Thyroid gland (tissue), 4 donors: ENCODE measurements at regions not wholly inside any gene's neighbourhood (a gene's known extent, or its start where the extent isn't known, plus 50 kb on each side); places are given as distances from the start of the nearest gene placed in this dataset.

Source experiments
- DNase-seq, 2 donors: peaks; one replicate each; pipeline ENCODE4 v3.0.0-alpha.2; 2019
- H3K27ac ChIP-seq, 3 donors: fragments of 200-600 bp; sonication (generic); 1 replicate in 2 of 3; 2 replicates in 1 of 3; pipeline ENCODE4 v1.5.1; 2016 to 2019; ENCODE audit warnings: mild to moderate bottlenecking in 1 of 3, moderate library complexity in 1 of 3
- H3K27me3 ChIP-seq: fragments of 200-600 bp; sonication (generic); one replicate; pipeline ENCODE4 v1.5.1; 2019
- H3K36me3 ChIP-seq, 2 donors: fragments of 200-600 bp; sonication (generic); one replicate each; pipeline ENCODE4 v1.5.1; 2016 to 2019
- H3K4me1 ChIP-seq, 2 donors: fragments of 200-600 bp; sonication (generic); one replicate each; pipeline ENCODE4 v1.5.1; 2017 to 2019
- H3K4me3 ChIP-seq, 3 donors: fragments of 200-600 bp; sonication (generic); replicated peaks in 1 of 3; 1 replicate in 2 of 3; 2 replicates in 1 of 3; pipeline ENCODE4 v1.5.1; 2016; ENCODE audit warnings: mild to moderate bottlenecking in 1 of 3
- H3K9me3 ChIP-seq: fragments of 200-600 bp; sonication (generic); one replicate; pipeline ENCODE4 v1.5.1; 2017
- POLR2A ChIP-seq, 2 donors: fragments of 450-650 bp; IDR thresholded peaks; one replicate each; pipeline ENCODE4 v1.6.1; 2017; ENCODE audit warnings: antibody characterized with exemption in 2 of 2, mild to moderate bottlenecking in 2 of 2, moderate library complexity in 1 of 2
- WGBS, 2 donors: methylation state at CpG; one replicate each; pipeline ENCODE4 v1.1.5; 2017; 5-methylcytosine and 5-hydroxymethylcytosine counted together
- intact Hi-C: fragments of 100-400 bp; cut with DNase I; formaldehyde crosslinking; loops from one replicate; pipeline ENCODE4 v1.15.1; 2023
- TF ChIP-seq, protein P1 (sequence below), 6 experiments: fragments of 200-600 bp in 3 of 6; fragments of 450-650 bp in 3 of 6; sonication (generic) in 3 of 6; IDR thresholded peaks; one replicate each; pipeline ENCODE4 v1.5.1; 2016 to 2019; ENCODE audit warnings: antibody characterized with exemption in 6 of 6, mild to moderate bottlenecking in 2 of 6, inconsistent platforms in 1 of 6, moderate library complexity in 1 of 6

DNA sequence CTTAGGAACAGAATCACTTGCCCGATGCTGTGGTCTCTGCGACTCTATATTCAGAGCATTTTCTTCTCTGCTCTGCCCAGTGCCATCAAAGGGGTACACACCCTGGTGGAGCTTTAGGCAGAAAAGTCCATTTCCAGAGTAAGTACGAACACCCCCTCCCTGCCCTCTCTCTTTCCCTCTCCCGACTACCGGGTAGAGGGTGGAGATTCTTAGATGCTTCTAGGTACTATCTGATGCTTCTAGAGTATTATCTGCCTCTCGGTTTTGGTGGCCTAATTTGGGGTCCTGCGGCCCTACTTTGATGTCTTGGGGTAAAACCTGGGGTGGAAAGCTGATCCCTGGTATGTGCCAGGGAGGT, 245.4 kb upstream of the SOX4 start:
- Histone ChIP-seq H3K4me3 (no peak overlapping the region), H3K27ac (no peak overlapping the region), H3K36me3 (no peaks in the 10 kb centered on the region), H3K27me3 (no peaks in the 10 kb centered on the region), H3K4me1 (peaks cover 19 to 20% of the 10 kb centered on the region in 2 donors), H3K9me3 (no peaks in the 10 kb centered on the region)
- 79 to 83% methylated on average over 7 of the region's 7 CpGs for WGBS, 2 donors
- TF ChIP-seq, protein P1, sequence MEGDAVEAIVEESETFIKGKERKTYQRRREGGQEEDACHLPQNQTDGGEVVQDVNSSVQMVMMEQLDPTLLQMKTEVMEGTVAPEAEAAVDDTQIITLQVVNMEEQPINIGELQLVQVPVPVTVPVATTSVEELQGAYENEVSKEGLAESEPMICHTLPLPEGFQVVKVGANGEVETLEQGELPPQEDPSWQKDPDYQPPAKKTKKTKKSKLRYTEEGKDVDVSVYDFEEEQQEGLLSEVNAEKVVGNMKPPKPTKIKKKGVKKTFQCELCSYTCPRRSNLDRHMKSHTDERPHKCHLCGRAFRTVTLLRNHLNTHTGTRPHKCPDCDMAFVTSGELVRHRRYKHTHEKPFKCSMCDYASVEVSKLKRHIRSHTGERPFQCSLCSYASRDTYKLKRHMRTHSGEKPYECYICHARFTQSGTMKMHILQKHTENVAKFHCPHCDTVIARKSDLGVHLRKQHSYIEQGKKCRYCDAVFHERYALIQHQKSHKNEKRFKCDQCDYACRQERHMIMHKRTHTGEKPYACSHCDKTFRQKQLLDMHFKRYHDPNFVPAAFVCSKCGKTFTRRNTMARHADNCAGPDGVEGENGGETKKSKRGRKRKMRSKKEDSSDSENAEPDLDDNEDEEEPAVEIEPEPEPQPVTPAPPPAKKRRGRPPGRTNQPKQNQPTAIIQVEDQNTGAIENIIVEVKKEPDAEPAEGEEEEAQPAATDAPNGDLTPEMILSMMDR (IDR thresholded peaks at IDR 0.05): no peak
- no peak for TF ChIP-seq POLR2A (IDR thresholded peaks at IDR 0.05)
- intact Hi-C loops: loop anchor here (10.0 kb wide), 1 partner anchor 237 kb away; no protein-coding TSS in a partner anchor
- DNase-seq: no peak

DNA sequence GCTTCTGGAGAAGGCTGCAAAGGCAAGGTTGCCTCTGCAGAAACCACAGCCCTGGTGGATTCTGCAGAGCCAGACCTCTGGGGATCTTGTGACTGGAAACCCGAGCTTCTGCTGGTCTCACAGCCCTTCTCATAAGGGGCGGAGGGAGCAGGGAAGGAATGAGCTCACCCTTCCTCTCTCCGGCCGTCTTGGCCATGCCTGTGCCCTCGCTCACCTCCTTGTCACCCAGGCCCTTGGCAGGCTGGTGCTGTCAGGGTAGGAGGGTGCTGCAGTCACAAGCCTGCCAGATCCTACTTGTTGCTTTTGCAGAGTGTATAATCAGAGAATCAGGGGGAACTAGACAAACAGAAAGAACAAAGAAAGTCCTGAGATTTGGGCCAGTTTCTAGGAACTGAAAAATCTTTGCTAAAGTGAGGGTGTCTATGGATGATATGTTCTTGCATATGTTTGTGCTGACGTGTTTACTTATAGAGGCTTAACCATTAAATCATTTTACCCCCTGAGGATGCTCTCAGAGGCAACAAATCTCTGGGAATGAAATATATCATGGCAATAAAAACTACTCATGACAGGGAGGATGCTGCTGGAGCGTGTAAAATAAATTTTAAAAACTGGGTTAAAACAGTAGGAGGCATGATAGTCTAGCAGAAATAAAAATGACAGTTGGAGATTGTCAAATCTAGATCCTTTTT, 244.9 kb upstream of the SOX4 start:
- no peak for TF ChIP-seq POLR2A (IDR thresholded peaks at IDR 0.05)
- TF ChIP-seq, protein P1 (IDR thresholded peaks at IDR 0.05): no peak
- H3K27ac ChIP-seq: no peak overlapping the region
- peaks cover 19 to 20% of the 10 kb centered on the region in 2 donors for H3K4me1 ChIP-seq
- 18 to 26% methylated on average over 5 to 7 of the region's 7 CpGs for WGBS, 2 donors
- H3K9me3 ChIP-seq: no peaks in the 10 kb centered on the region
- peak; percentile 91 for DNase-seq
- H3K36me3 ChIP-seq: no peaks in the 10 kb centered on the region
- no peak overlapping the region for H3K4me3 ChIP-seq
- intact Hi-C loops: loop anchor here (10.0 kb wide), 1 partner anchor 236 kb away; no protein-coding TSS in a partner anchor
- H3K27me3 ChIP-seq: no peaks in the 10 kb centered on the region

DNA sequence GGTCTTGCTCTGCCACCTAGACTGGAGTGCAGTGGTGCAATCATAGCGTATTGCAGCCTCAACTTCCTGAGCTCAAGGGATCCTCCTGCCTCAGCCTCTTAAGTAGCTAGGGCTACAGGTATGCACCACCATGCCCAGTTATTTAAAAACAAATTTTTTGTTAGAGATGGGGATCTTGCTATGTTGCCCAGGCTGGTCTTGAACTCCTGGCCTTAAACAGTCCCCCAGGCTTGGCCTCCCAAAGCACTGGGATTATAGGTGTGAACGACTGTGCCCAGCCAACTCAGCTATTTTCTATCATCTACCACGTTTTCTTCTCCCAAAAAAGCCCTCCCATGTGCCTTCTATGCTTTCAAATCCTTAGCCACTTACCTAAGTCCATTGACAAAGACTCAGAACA, 243.7 kb upstream of the SOX4 start:
- Histone ChIP-seq H3K4me1 (peaks cover 19 to 20% of the 10 kb centered on the region in 2 donors), H3K9me3 (no peaks in the 10 kb centered on the region), H3K36me3 (no peaks in the 10 kb centered on the region), H3K4me3 (no peak overlapping the region), H3K27me3 (no peaks in the 10 kb centered on the region), H3K27ac (no peak overlapping the region)
- WGBS, 2 donors: 84 to 100% methylated on average over 3 of the region's 3 CpGs
- TF ChIP-seq POLR2A (IDR thresholded peaks at IDR 0.05): no peak
- no peak for DNase-seq
- intact Hi-C loops: loop anchor here (10.0 kb wide), 1 partner anchor 235 kb away; no protein-coding TSS in a partner anchor

DNA sequence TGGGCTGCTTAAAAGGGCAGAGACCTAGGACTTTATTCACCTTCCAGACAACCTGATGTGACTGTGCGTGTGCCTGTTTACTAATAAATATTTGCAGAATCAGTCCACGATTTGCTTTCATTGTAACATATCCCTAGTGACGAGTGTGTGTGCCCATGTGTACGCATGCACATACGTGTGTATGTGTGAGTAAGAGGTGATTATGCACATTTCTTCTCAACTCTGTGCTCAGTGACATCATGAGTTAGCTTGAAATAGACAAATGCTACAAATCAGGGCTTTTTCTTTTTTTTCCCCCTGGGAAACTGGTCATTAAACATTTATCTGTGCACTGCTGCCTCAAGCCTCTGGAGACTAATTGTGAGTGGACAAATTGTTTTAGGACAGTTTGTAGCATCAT, 242.6 kb upstream of the SOX4 start:
- no peak for DNase-seq
- TF ChIP-seq POLR2A (IDR thresholded peaks at IDR 0.05): no peak
- TF ChIP-seq, protein P1 (IDR thresholded peaks at IDR 0.05): no peak
- intact Hi-C loops: no loop called here
- H3K27me3 ChIP-seq: no peaks in the 10 kb centered on the region
- no peak overlapping the region for H3K4me3 ChIP-seq
- peaks cover 19 to 20% of the 10 kb centered on the region in 2 donors for H3K4me1 ChIP-seq
- no peak overlapping the region for H3K27ac ChIP-seq
- H3K36me3 ChIP-seq: no peaks in the 10 kb centered on the region
- H3K9me3 ChIP-seq: no peaks in the 10 kb centered on the region
- 92 to 96% methylated on average over 5 of the region's 5 CpGs for WGBS, 2 donors

DNA sequence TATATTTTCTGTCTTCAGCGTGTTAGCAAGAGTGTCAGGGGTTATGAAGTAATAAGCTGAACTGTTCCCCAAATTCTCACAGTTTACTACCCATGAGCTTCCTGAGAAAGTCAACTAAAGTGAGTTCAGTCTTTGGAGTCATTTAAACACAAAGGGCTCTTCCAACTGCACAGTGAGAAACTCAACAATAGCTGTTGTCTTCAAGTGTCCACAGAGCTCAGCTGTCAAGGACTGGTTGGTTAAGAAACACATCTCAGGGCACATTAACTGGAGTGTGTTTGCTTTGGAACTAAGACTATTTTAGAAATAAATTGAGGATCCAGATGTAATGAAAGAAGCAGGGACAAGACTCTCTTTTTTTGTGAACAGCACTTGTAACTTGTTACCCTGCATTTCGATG, 241.4 kb upstream of the SOX4 start:
- H3K27me3 ChIP-seq: no peaks in the 10 kb centered on the region
- DNase-seq: peak in 1 of 2 donors; percentile 22
- intact Hi-C loops: no loop called here
- H3K36me3 ChIP-seq: no peaks in the 10 kb centered on the region
- TF ChIP-seq, protein P1 (IDR thresholded peaks at IDR 0.05): no peak
- no peak for TF ChIP-seq POLR2A (IDR thresholded peaks at IDR 0.05)
- WGBS, 2 donors: 31 to 51% methylated on average over 2 of the region's 2 CpGs
- H3K27ac ChIP-seq: peak overlapping the region in 2 of 3 donors; percentile 19 to 33
- peaks cover 19 to 21% of the 10 kb centered on the region in 2 donors for H3K4me1 ChIP-seq
- H3K4me3 ChIP-seq: no peak overlapping the region
- H3K9me3 ChIP-seq: no peaks in the 10 kb centered on the region
